Pancreas (tissue), 10 donors: ENCODE measurements at regions not wholly inside any gene's neighbourhood (a gene's known extent, or its start where the extent isn't known, plus 50 kb on each side); places are given as distances from the start of the nearest gene placed in this dataset.

Source experiments
- ATAC-seq, 4 donors: fragments of 200-7000 bp; cut with Tn5 transposase; one replicate each; pipeline versions ENCODE4 v1.8.0 to v1.9.1; 2020; ENCODE audit warnings: mild to moderate bottlenecking in 4 of 4, moderate library complexity in 4 of 4
- DNase-seq, 6 donors: peaks; one replicate each; pipeline ENCODE4 v3.0.0-alpha.2; 2020
- FAIRE-seq: peaks from 2 replicates; lab custom pipeline; 2012; peaks lifted over from hg19 to GRCh38; lab: Jason Lieb, UNC
- H3K27ac ChIP-seq, 4 donors: fragments of 200-600 bp; sonication (generic); 1 replicate in 3 of 4; 2 replicates in 1 of 4; pipeline versions ENCODE4 v1.5.0 to v1.8.0; 2020
- H3K27me3 ChIP-seq, 4 donors: fragments of 200-600 bp; one replicate each; pipeline ENCODE4 v1.8.0; 2021
- H3K36me3 ChIP-seq, 3 donors: fragments of 200-600 bp; sonication (generic) in 1 of 3; one replicate each; pipeline versions ENCODE4 v1.5.0 to v1.8.0; 2020 to 2021
- H3K4me1 ChIP-seq, 3 donors: fragments of 200-600 bp; one replicate each; pipeline ENCODE4 v1.8.0; 2021
- H3K4me3 ChIP-seq, 4 donors: fragments of 200-600 bp; sonication (generic) in 2 of 4; one replicate each; pipeline versions ENCODE4 v1.5.0 to v1.8.0; 2020 to 2021
- H3K9me3 ChIP-seq, 4 donors: fragments of 200-600 bp; one replicate each; pipeline ENCODE4 v1.8.0; 2021
- CTCF ChIP-seq, 4 donors: fragments of 200-600 bp; sonication (generic) in 3 of 4; IDR thresholded peaks; one replicate each; pipeline versions ENCODE4 v1.5.0 to v1.8.0; 2021; ENCODE audit warnings: antibody characterized with exemption in 4 of 4
- WGBS, 2 donors: extraction: QIAGEN DNeasy Blood & Tissue Kit; methylation state at CpG; one replicate each; pipeline ENCODE4 v1.1.7; 2013; 5-methylcytosine and 5-hydroxymethylcytosine counted together
- intact Hi-C, 3 donors: fragments of 100-400 bp; cut with DNase I; formaldehyde crosslinking; loops; one replicate each; pipeline versions ENCODE4 v1.11.1 to v1.14.2; 2022
- donor health status: healthy with polysubstance abuse.
- donor health status: DM: no; HTN: no; CAD: no; lungs with moderate emphysema.
- donor health status: DM: no; HTN: no; CAD: no.
- donor health status: control.
- donor health status: control.
- donor health status: Bipolar disorder and iron deficiency.
- donor health status: DM: yes; HTN: yes; CAD: no.
- donor health status: DM: no; HTN: no; CAD: no.
- donor health status: DM: no; HTN: no; CAD: no.
- donor health status: DM: yes; HTN: yes; CAD: no.

DNA sequence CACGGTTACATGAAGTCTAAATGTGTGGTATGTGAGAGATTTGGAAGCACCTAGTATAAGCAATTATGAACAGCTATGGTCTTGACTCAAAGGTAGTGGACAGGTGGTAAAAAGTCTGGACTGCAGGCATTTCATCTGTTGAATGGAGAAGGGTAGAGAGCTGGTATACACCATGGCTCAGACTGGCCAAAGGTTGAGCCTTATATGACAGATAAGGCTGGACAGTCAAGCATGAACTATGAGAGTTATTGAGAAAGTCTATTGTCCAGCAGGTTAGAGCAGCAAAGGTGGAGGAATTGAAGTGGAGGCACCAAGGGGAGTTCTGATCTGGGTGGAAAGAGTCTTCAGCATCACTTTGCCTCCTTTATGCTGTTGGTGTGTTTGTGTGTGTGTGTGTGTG is 346.7 kb upstream of the SLC14A2 start:
- Histone ChIP-seq H3K4me1 (no peaks in the 10 kb centered on the region), H3K27ac (no peak overlapping the region), H3K27me3 (no peaks in the 10 kb centered on the region), H3K4me3 (no peak overlapping the region), H3K36me3 (no peaks in the 10 kb centered on the region), H3K9me3 (no peaks in the 10 kb centered on the region)
- no peak for TF ChIP-seq CTCF (IDR thresholded peaks at IDR 0.05)
- no peak for FAIRE-seq
- ATAC-seq = no peak
- intact Hi-C loops = no loop called here
- DNase-seq = no peak
- WGBS, 2 donors = 89 to 94% methylated on average over 1 of the region's 1 CpG

DNA sequence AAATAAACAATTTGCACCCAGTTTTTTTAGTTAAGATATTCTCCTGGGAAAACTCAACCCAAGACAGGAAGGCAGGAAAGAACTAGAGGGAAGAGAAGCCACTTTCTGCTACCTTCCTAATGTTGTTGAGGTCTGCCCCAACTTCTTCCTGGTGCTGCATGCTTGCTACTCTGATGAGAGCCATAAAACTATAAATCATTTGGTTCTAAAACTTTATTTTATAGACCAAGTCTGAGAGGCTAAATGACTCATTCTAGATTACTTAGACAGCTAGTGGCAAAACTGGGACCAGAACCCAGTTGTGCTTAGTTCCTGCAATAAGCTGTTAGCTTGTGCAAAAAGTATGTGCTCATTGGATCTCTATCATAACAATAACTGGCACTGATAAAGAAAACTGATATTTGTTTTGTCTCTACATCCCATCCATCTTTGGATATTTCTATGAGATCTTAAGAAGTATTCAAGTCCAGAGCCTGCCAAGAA is 344.9 kb upstream of the SLC14A2 start:
- Histone ChIP-seq H3K27me3 (no peaks in the 10 kb centered on the region), H3K4me3 (no peak overlapping the region), H3K4me1 (peaks cover 0 to 8% (median 0%) of the 10 kb centered on the region in 3 donors), H3K9me3 (no peaks in the 10 kb centered on the region), H3K36me3 (no peaks in the 10 kb centered on the region), H3K27ac (no peak overlapping the region)
- ATAC-seq (no peak), DNase-seq (no peak), FAIRE-seq (no peak)
- no peak for TF ChIP-seq CTCF (IDR thresholded peaks at IDR 0.05)
- intact Hi-C loops = loop anchor here in 1 of 3 donors (10.0 kb wide), 1 partner anchor 114 kb away; no protein-coding TSS in a partner anchor

DNA sequence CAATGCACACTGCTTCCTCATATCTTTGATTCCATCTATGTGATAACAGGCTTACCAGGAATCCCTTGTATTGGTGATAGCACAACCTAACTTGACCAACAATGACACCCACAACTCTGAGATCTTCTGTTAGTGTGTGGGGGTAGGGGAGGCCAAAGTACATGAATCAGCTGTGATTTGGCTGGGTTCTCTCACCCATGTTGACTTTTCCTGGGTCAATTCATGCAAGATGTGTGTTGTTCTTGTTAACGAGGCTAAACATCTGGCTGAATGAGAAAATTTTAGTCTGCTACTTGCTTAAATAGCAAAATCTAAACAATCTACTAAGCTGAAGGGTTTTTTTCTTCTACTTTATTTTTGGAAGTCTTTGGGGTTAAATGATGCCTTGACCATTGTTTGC is 341.2 kb upstream of the SLC14A2 start:
- FAIRE-seq = no peak
- no peaks in the 10 kb centered on the region for H3K36me3 ChIP-seq
- H3K4me3 ChIP-seq = no peak overlapping the region
- no peak for TF ChIP-seq CTCF (IDR thresholded peaks at IDR 0.05)
- WGBS, 2 donors = 24 to 37% methylated on average over 1 of the region's 1 CpG
- H3K27ac ChIP-seq = no peak overlapping the region
- ATAC-seq = peak; percentile 60 to 88 (median 68)
- intact Hi-C loops = loop anchor here in 1 of 3 donors (10.0 kb wide), 1 partner anchor 111 kb away; no protein-coding TSS in a partner anchor
- DNase-seq = peak in 2 of 6 donors; percentile 12 to 36
- H3K4me1 ChIP-seq = peaks cover 0 to 8% (median 0%) of the 10 kb centered on the region in 3 donors
- H3K27me3 ChIP-seq = no peaks in the 10 kb centered on the region
- no peaks in the 10 kb centered on the region for H3K9me3 ChIP-seq

- DNase-seq = no peak
- Histone ChIP-seq H3K27ac (no peak overlapping the region), H3K27me3 (no peaks in the 10 kb centered on the region), H3K9me3 (no peaks in the 10 kb centered on the region), H3K4me1 (peaks cover 0 to 8% (median 0%) of the 10 kb centered on the region in 3 donors), H3K36me3 (no peaks in the 10 kb centered on the region), H3K4me3 (no peak overlapping the region)
- intact Hi-C loops = loop anchor here in 1 of 3 donors (10.0 kb wide), 1 partner anchor 109 kb away; no protein-coding TSS in a partner anchor
- WGBS, 2 donors = 80 to 81% methylated on average over 5 of the region's 5 CpGs
- ATAC-seq = peak in 1 of 4 donors; percentile 42
- TF ChIP-seq CTCF (IDR thresholded peaks at IDR 0.05) = peak; percentile 64 to 81 (median 73)
- FAIRE-seq = peak; percentile 32
These were observed 339.7 kb upstream of the SLC14A2 start for GRCh38 chr18:45275367-45276113.

DNA sequence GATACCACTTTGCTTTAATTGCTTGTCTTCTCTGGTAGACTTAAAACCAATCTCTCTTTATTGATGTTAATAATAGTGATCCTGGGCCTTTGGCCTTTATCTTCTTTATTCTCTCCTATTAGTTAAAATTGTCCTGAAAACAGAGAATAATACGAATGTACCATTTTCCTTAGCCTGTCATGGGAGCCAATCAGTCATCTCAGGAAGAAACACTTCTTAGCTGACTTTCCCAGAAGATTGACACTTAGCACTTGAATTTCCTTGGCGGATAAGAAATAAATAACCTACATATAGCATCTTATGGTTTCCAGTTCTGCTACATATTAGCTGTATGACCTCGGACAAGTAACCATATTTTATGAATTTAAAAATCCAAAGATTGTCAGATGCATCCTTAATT is 338.4 kb upstream of the SLC14A2 start:
- WGBS, 2 donors = 85 to 90% methylated on average over 3 of the region's 3 CpGs
- Histone ChIP-seq H3K27ac (no peak overlapping the region), H3K4me3 (no peak overlapping the region), H3K36me3 (no peaks in the 10 kb centered on the region), H3K27me3 (no peaks in the 10 kb centered on the region), H3K4me1 (peaks cover 0 to 8% (median 0%) of the 10 kb centered on the region in 3 donors), H3K9me3 (no peaks in the 10 kb centered on the region)
- intact Hi-C loops = loop anchor here in 1 of 3 donors (10.0 kb wide), 1 partner anchor 108 kb away; no protein-coding TSS in a partner anchor
- no peak for ATAC-seq
- no peak for DNase-seq
- no peak for TF ChIP-seq CTCF (IDR thresholded peaks at IDR 0.05)
- FAIRE-seq = no peak
